ENCODE measurements at regions not wholly inside any gene's neighbourhood (a gene's known extent, or its start where the extent isn't known, plus 50 kb on each side); places are given as distances from the start of the nearest gene placed in this dataset.
"Not testable (repeated sequence)": the region's sequence is repeated elsewhere in the genome, so short reads cannot be mapped to it uniquely, and the experiment has no call there.

- no peak for DNase-seq
- H3K4me3 ChIP-seq (ENCODE audit: low read length), result no peak overlapping the region
- no CpG with 5 or more reads among the region's 3 CpGs for WGBS (ENCODE audit: insufficient coverage, low lambda C conversion rate)
- H3K27ac ChIP-seq (ENCODE audit: low read length), result no peak overlapping the region
- no peaks in the 10 kb centered on the region for H3K9me3 ChIP-seq (ENCODE audit: control insufficient read depth, low read depth, low read length)
- no peaks in the 10 kb centered on the region for H3K36me3 ChIP-seq (ENCODE audit: control insufficient read depth, insufficient read depth, low read length)
- H3K27me3 ChIP-seq (ENCODE audit: control insufficient read depth, insufficient read depth, low read length), result no peaks in the 10 kb centered on the region
- no peaks in the 10 kb centered on the region for H3K4me1 ChIP-seq (ENCODE audit: control insufficient read depth, insufficient read depth, low read length)
Measured at GRCh38 chr1:105027838-105028471, 1278.3 kb downstream of the AMY1C start.

GRCh38 chr1:105072446-105072845, 1322.7 kb downstream of the AMY1C start:
- no peak overlapping the region for H3K27ac ChIP-seq (ENCODE audit: low read length)
- WGBS (ENCODE audit: insufficient coverage, low lambda C conversion rate), result no CpG with 5 or more reads among the region's 3 CpGs
- no peak for DNase-seq
- no peak overlapping the region for H3K4me3 ChIP-seq (ENCODE audit: low read length)
- no peaks in the 10 kb centered on the region for H3K36me3 ChIP-seq (ENCODE audit: control insufficient read depth, insufficient read depth, low read length)
- H3K4me1 ChIP-seq (ENCODE audit: control insufficient read depth, insufficient read depth, low read length), result no peaks in the 10 kb centered on the region
- peaks cover 4% of the 10 kb centered on the region for H3K9me3 ChIP-seq (ENCODE audit: control insufficient read depth, low read depth, low read length)
- H3K27me3 ChIP-seq (ENCODE audit: control insufficient read depth, insufficient read depth, low read length), result no peaks in the 10 kb centered on the region

DNA sequence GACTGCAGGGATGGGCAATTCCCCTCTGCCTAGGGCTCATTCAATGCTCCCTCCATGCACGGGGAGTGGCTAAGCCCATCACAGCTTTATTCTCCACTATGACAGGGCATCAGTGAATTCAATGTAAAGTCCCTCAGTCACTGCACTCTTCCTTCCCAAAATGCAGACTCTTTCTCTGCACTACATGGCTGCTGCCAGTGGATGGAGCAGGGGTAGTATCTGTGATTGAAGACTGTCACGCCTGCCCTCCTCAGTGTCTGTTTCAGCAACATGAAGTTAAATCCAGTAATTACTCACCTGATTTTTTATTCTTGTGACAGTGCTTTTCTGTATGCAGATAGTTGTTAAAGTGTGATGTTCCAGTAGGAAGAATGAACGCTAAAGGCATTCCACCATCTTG, 1323.2 kb downstream of the AMY1C start:
- H3K27me3 ChIP-seq (ENCODE audit: control insufficient read depth, insufficient read depth, low read length), result no peaks in the 10 kb centered on the region
- WGBS (ENCODE audit: insufficient coverage, low lambda C conversion rate), result 100% methylated on average over 1 of the region's 3 CpGs
- DNase-seq, result no peak
- H3K27ac ChIP-seq (ENCODE audit: low read length), result no peak overlapping the region
- peaks cover 4% of the 10 kb centered on the region for H3K9me3 ChIP-seq (ENCODE audit: control insufficient read depth, low read depth, low read length)
- no peaks in the 10 kb centered on the region for H3K4me1 ChIP-seq (ENCODE audit: control insufficient read depth, insufficient read depth, low read length)
- no peak overlapping the region for H3K4me3 ChIP-seq (ENCODE audit: low read length)
- no peaks in the 10 kb centered on the region for H3K36me3 ChIP-seq (ENCODE audit: control insufficient read depth, insufficient read depth, low read length)

- H3K4me1 ChIP-seq (ENCODE audit: control insufficient read depth, insufficient read depth, low read length), result no peaks in the 10 kb centered on the region
- no peak overlapping the region for H3K4me3 ChIP-seq (ENCODE audit: low read length)
- no peak for DNase-seq
- H3K27me3 ChIP-seq (ENCODE audit: control insufficient read depth, insufficient read depth, low read length), result no peaks in the 10 kb centered on the region
- no peaks in the 10 kb centered on the region for H3K36me3 ChIP-seq (ENCODE audit: control insufficient read depth, insufficient read depth, low read length)
- H3K27ac ChIP-seq (ENCODE audit: low read length), result no peak overlapping the region
- H3K9me3 ChIP-seq (ENCODE audit: control insufficient read depth, low read depth, low read length), result peaks cover 4% of the 10 kb centered on the region
Measured at GRCh38 chr1:105073660-105074059, 1324.0 kb downstream of the AMY1C start.

DNA sequence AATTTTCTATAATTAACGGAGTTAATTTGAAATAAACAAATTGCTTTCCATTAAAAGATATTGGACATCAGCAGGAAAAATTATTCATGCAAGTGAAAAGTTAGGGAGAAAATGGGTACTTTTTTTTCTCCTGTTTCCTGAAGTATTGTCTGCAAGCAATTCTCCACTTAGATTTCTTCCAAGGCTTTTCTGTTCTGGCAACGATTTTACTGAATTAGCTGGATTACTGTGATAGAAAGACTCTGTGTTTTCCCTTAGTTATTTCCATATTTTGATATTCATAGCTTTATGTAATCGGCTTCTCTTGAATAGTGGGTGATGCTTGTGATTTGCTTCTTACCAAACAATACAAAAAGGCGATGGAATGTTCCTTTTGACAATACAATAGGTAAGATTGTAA, 1333.9 kb downstream of the AMY1C start:
- DNase-seq, result no peak
- WGBS (ENCODE audit: insufficient coverage, low lambda C conversion rate), result 67% methylated on average over 2 of the region's 4 CpGs
- Histone ChIP-seq H3K27ac (ENCODE audit: low read length) (no peak overlapping the region), H3K9me3 (ENCODE audit: control insufficient read depth, low read depth, low read length) (no peaks in the 10 kb centered on the region), H3K4me1 (ENCODE audit: control insufficient read depth, insufficient read depth, low read length) (no peaks in the 10 kb centered on the region), H3K27me3 (ENCODE audit: control insufficient read depth, insufficient read depth, low read length) (no peaks in the 10 kb centered on the region), H3K36me3 (ENCODE audit: control insufficient read depth, insufficient read depth, low read length) (no peaks in the 10 kb centered on the region), H3K4me3 (ENCODE audit: low read length) (no peak overlapping the region)

DNA sequence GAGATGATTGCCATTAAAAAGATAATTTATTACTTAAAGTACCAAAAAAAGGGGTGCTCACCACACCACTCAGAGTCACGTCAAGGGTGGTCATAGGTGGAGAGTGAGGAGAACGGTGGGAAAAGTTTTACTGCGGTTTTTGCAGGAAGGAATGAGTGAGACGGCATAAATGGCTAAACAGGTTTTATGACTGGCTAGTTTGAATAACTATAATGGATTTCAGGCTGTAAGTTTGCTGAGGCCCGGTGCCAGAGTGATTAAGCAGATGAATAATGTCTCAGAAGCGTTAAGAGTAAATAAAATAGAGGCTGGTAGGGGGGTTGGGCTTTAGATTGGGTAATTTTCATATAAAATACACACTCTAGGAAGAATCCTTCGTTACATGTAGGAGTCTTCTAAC, 1337.8 kb downstream of the AMY1C start:
- Histone ChIP-seq H3K36me3 (ENCODE audit: control insufficient read depth, insufficient read depth, low read length) (no peaks in the 10 kb centered on the region), H3K9me3 (ENCODE audit: control insufficient read depth, low read depth, low read length) (no peaks in the 10 kb centered on the region), H3K4me3 (ENCODE audit: low read length) (no peak overlapping the region), H3K27ac (ENCODE audit: low read length) (no peak overlapping the region), H3K27me3 (ENCODE audit: control insufficient read depth, insufficient read depth, low read length) (no peaks in the 10 kb centered on the region), H3K4me1 (ENCODE audit: control insufficient read depth, insufficient read depth, low read length) (no peaks in the 10 kb centered on the region)
- WGBS (ENCODE audit: insufficient coverage, low lambda C conversion rate), result 78% methylated on average over 4 of the region's 7 CpGs
- DNase-seq, result no peak

DNA sequence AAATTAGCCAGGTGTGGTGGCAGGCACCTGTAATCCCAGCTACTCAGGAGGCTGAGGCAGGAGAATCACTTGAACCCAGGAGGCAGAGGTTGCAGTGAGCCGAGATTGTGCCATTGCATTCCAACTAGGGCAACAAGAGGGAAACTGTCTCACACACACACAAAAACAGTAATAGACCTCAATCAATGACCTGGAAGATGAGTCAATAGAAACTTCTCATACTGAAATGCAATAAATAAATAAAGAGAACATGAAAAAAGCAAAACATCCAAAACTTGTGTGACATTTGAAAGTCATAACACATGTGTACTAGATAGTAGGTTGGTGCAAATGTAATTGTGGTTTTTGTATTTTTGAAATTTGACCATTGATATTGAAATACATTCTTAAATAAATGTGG, 1338.5 kb downstream of the AMY1C start:
- no peak for DNase-seq
- H3K9me3 ChIP-seq (ENCODE audit: control insufficient read depth, low read depth, low read length), result no peaks in the 10 kb centered on the region
- H3K27ac ChIP-seq (ENCODE audit: low read length), result no peak overlapping the region
- no peaks in the 10 kb centered on the region for H3K36me3 ChIP-seq (ENCODE audit: control insufficient read depth, insufficient read depth, low read length)
- H3K4me3 ChIP-seq (ENCODE audit: low read length), result no peak overlapping the region
- no peaks in the 10 kb centered on the region for H3K27me3 ChIP-seq (ENCODE audit: control insufficient read depth, insufficient read depth, low read length)
- no CpG with 5 or more reads among the region's 1 CpG for WGBS (ENCODE audit: insufficient coverage, low lambda C conversion rate)
- no peaks in the 10 kb centered on the region for H3K4me1 ChIP-seq (ENCODE audit: control insufficient read depth, insufficient read depth, low read length)

DNA sequence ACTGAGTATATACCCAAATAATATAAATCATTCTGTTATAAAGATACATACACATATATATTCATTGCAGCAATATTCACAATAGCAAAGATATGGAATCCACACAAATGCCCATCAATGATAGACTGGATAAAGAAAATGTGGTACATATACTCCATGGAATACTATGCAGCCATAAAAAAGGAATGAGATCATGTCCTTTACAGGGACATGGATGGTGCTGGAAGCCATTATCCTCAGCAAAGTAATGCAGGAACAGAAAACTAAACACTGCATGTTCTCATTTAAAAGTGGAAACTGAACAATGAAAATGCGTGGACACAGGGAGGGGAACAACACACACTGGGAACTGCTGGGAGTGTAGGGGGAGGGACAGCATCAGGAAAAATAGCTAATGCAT, 1344.2 kb downstream of the AMY1C start:
- H3K4me3 ChIP-seq (ENCODE audit: low read length); H3K36me3 ChIP-seq (ENCODE audit: control insufficient read depth, insufficient read depth, low read length); H3K27me3 ChIP-seq (ENCODE audit: control insufficient read depth, insufficient read depth, low read length); H3K4me1 ChIP-seq (ENCODE audit: control insufficient read depth, insufficient read depth, low read length); H3K9me3 ChIP-seq (ENCODE audit: control insufficient read depth, low read depth, low read length); H3K27ac ChIP-seq (ENCODE audit: low read length); DNase-seq: not testable (repeated sequence)
- no CpG with 5 or more reads among the region's 1 CpG for WGBS (ENCODE audit: insufficient coverage, low lambda C conversion rate)

DNA sequence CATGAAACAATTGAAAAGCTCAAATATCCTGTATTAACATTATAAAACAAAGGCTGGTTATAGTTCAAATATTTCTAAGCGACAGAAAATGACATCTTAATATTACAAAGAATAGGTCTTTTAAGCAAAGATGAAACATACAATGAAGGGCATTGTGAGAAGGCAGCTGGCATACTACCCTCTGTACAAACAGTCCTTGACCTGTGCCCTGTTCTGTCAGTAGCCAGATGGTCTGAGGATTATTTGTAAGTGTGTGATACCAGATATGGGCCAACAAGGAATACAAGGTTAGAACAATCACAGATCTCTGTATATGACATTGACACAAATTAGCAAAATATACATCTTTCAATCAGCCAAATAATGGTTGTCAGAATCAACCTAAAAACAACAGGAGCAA, 1350.4 kb downstream of the AMY1C start:
- no peaks in the 10 kb centered on the region for H3K27me3 ChIP-seq (ENCODE audit: control insufficient read depth, insufficient read depth, low read length)
- DNase-seq, result no peak
- no peaks in the 10 kb centered on the region for H3K4me1 ChIP-seq (ENCODE audit: control insufficient read depth, insufficient read depth, low read length)
- no peaks in the 10 kb centered on the region for H3K36me3 ChIP-seq (ENCODE audit: control insufficient read depth, insufficient read depth, low read length)
- H3K4me3 ChIP-seq (ENCODE audit: low read length), result no peak overlapping the region
- H3K27ac ChIP-seq (ENCODE audit: low read length), result no peak overlapping the region
- no peaks in the 10 kb centered on the region for H3K9me3 ChIP-seq (ENCODE audit: control insufficient read depth, low read depth, low read length)
- 82% methylated on average over 1 of the region's 1 CpG for WGBS (ENCODE audit: insufficient coverage, low lambda C conversion rate)

GRCh38 chr1:105101261-105101660, 1351.6 kb downstream of the AMY1C start:
- Histone ChIP-seq H3K4me1 (ENCODE audit: control insufficient read depth, insufficient read depth, low read length) (no peaks in the 10 kb centered on the region), H3K27me3 (ENCODE audit: control insufficient read depth, insufficient read depth, low read length) (no peaks in the 10 kb centered on the region), H3K27ac (ENCODE audit: low read length) (no peak overlapping the region), H3K36me3 (ENCODE audit: control insufficient read depth, insufficient read depth, low read length) (no peaks in the 10 kb centered on the region), H3K4me3 (ENCODE audit: low read length) (no peak overlapping the region), H3K9me3 (ENCODE audit: control insufficient read depth, low read depth, low read length) (no peaks in the 10 kb centered on the region)
- WGBS (ENCODE audit: insufficient coverage, low lambda C conversion rate), result no CpG with 5 or more reads among the region's 3 CpGs
- DNase-seq, result no peak

DNA sequence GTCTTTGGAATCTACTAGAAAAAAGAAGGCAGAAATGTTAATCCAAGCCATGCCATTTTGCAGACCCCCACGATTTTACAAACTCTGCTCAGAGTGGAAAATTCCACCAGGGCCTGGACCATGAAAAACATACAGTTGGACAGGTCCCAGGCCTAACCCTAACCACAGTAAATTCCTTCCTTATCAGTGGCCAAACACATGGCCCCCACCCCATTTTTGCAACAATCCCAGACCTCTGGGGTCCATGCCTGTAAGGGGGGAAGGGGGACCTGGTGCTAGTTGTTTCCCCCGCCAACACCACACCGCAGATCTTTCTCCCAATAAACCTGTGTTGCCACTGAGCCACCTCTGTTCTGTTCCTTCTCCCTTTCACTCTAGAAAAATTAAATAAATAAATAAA, 1352.7 kb downstream of the AMY1C start:
- no peaks in the 10 kb centered on the region for H3K27me3 ChIP-seq (ENCODE audit: control insufficient read depth, insufficient read depth, low read length)
- H3K27ac ChIP-seq (ENCODE audit: low read length), result no peak overlapping the region
- H3K4me3 ChIP-seq (ENCODE audit: low read length), result no peak overlapping the region
- DNase-seq, result no peak
- no peaks in the 10 kb centered on the region for H3K9me3 ChIP-seq (ENCODE audit: control insufficient read depth, low read depth, low read length)
- no peaks in the 10 kb centered on the region for H3K36me3 ChIP-seq (ENCODE audit: control insufficient read depth, insufficient read depth, low read length)
- no CpG with 5 or more reads among the region's 3 CpGs for WGBS (ENCODE audit: insufficient coverage, low lambda C conversion rate)
- no peaks in the 10 kb centered on the region for H3K4me1 ChIP-seq (ENCODE audit: control insufficient read depth, insufficient read depth, low read length)

Data from large intestine (tissue), 3 donors.